Hepatocyte (in vitro differentiated cells): ENCODE measurements at regions not wholly inside any gene's neighbourhood (a gene's known extent, or its start where the extent isn't known, plus 50 kb on each side); places are given as distances from the start of the nearest gene placed in this dataset.

Experiments used
- EZH2 ChIP-seq: fragments of 200-600 bp; sonication (generic); IDR thresholded peaks from 2 replicates; pipeline ENCODE4 v1.6.1; 2016; ENCODE audit warnings: antibody characterized with exemption, mild to moderate bottlenecking, borderline replicate concordance
- EZH2phosphoT487 ChIP-seq: fragments of 200-600 bp; sonication (generic); IDR thresholded peaks from one replicate; pipeline ENCODE4 v1.6.1; 2018; ENCODE audit warnings: antibody characterized with exemption, mild to moderate bottlenecking, low read depth, moderate library complexity; ENCODE audit not compliant: unreplicated experiment, severe bottlenecking
- TF ChIP-seq, protein P1 (sequence below): fragments of 200-600 bp; sonication (generic); IDR thresholded peaks from 2 replicates; pipeline ENCODE4 v1.5.1; 2016; ENCODE audit warnings: antibody characterized with exemption, mild to moderate bottlenecking; ENCODE audit not compliant: poor library complexity

DNA sequence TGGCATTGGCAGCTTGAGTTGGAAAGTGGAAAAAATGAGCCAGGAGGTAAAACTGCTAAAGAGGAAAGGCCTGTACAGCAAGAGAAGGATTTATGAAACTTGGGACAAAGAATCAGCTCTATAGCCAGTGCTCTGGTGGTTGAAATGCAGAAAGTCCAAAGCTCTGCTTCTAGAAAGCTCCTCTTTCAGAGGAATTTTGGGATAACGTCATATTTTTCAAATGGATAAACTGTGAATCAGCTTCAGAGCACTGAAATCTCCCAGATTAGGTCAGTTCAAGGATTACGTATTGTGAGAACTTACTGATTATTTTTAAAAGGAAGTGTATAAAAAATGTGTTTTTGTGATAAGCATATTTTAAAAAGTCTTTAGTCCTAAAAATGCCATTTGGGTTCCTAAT is 203.1 kb upstream of the CNOT2 start:
- TF ChIP-seq, protein P1, sequence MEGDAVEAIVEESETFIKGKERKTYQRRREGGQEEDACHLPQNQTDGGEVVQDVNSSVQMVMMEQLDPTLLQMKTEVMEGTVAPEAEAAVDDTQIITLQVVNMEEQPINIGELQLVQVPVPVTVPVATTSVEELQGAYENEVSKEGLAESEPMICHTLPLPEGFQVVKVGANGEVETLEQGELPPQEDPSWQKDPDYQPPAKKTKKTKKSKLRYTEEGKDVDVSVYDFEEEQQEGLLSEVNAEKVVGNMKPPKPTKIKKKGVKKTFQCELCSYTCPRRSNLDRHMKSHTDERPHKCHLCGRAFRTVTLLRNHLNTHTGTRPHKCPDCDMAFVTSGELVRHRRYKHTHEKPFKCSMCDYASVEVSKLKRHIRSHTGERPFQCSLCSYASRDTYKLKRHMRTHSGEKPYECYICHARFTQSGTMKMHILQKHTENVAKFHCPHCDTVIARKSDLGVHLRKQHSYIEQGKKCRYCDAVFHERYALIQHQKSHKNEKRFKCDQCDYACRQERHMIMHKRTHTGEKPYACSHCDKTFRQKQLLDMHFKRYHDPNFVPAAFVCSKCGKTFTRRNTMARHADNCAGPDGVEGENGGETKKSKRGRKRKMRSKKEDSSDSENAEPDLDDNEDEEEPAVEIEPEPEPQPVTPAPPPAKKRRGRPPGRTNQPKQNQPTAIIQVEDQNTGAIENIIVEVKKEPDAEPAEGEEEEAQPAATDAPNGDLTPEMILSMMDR, result no peak
- TF ChIP-seq EZH2 (no peak), EZH2phosphoT487 (no peak)
